Pulmonary artery endothelial cell (primary cell): ENCODE measurements at regions not wholly inside any gene's neighbourhood (a gene's known extent, or its start where the extent isn't known, plus 50 kb on each side); places are given as distances from the start of the nearest gene placed in this dataset.
"Not testable (repeated sequence)": the region's sequence is repeated elsewhere in the genome, so short reads cannot be mapped to it uniquely, and the experiment has no call there.

Source experiments
- DNase-seq: peaks from one replicate; pipeline ENCODE4 v3.0.0-alpha.2; 2011; ENCODE audit warnings: low read depth, low spot score

DNA sequence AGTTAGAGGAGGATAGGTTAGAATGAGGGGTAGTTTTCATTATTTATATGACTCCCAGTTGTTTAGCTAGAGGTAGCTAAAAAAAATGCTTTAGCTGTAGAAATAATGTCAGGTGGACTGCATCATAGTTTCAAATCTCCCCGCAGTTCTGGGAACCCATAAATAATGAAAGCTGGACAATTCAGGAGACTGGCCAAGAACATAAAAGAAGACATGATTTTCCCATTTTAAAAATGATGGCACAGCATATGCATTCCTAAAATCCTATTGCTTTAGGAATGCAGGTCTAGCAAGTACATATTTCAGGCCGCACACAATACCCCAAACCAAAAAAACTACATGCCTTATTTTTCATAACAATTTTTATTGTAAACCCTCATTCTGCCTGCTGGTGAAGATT lies 143.3 kb downstream of the CTH start:
- DNase-seq: no peak

DNA sequence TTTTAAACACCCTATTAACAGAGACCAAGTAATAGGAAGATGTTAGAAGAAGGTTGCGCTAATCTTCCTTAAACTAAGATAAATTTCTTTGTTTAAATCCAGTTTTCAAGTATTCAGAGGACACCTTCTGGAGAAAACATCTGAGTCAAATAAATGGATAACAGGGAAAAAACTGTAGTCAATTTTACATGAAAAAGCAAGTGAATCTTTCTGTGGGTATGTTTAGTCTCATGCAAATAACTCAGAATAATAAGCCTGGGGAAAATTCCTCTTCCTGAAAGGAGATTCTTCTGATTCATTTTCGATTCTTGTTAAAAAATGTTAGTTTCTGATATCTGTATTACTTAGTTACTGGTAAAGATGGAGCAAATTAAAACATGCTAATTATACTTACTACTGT lies 145.5 kb downstream of the CTH start:
- no peak for DNase-seq

DNA sequence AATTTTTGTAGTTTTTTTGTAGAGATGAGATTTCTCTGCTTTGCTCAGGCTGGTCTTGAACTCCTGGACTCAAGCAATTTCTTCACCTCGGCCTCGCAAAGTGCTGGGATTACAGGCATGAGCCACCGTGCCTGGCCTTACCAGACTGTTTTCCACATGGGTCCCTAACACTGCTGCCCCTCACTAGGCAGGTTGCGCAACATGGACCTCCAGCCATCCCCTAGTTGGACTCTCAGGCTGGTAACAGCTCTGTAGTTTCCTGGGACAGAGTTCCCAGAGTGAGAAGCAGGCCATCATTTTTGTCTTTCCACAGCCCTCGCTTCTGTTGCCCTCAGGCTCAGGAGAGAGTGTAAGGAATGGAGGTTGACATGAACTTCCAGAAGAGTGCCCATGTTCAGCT lies 156.1 kb downstream of the CTH start:
- DNase-seq: no peak

DNA sequence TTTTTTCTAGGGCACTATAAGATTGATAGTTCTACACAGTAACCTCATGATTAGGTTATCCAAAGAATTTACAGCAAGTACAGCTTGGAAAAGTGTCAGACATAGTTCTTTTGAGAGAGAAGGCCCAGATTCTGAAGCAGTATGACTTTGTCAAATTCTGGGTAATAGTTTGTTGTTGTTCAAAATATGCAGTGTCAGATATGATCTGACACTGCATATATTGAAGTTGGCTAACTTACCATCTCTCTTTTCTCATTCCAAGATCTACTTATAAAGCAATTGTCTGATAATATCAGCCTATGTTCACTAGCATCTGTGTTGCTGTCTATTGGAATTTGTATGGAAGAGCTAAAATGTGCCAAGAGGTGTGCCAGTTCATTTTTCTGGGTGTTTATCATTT lies 160.1 kb downstream of the CTH start:
- DNase-seq: no peak

DNA sequence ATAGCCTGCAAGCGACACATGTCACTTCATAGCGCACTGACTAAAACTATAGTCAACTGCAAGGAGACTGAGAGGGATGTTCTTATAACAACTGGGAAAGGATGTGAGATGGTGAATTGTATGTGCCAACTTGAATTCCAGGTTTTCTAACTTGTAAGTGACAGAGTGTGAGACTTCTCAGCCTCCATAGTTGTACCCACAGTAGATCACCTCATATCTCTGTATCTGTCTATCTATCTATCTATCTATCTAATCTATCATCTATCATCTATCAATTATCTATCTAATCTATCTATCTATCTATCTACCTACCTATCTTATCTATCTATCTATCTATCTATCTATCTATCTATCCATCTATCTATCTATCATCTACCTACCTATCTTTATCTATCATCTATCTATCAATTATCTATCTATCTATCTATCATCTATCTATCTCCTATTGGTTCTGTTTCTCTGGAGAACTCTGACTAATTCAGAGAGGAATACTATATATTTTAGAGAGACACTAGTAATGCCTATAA lies 162.3 kb downstream of the CTH start:
- no peak for DNase-seq

DNA sequence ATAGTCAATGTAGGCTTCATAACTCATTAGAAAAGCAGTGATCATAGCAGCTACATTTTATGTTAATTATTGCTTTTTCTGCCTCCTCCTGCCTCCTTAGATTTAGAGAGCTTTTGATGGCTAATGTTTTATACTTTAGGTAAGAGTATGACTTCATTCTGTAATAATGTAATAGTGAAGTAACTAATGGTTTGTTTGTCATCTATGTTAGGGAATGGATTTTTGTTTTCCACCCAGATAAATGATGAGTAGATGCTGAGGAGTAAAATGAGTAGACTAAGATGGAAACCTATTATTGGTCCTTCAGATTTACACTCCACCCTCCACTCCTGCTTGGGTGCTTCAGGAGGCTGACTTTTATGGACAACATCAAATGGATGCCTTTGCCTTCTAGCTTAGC lies 170.6 kb downstream of the CTH start:
- DNase-seq: no peak

DNA sequence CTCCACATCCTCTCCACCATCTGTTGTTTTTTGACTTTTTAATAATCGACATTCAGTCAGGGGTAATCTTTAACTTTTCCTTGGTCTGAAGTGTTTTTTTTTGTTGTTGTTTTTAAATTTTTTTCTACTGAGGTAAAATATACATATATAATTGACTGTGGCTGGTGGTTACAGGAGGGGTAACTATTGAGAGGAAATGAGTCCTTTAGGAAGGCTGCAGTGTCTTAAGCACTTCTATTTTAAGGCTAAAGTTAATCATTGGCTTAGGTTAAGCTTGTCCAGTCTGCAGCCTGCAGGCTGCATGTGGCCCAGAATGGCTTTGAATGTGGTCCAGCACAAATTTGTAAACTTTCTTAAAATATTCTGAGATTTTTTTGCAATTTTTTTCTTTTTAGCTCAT lies 172.5 kb downstream of the CTH start:
- DNase-seq: no peak

DNA sequence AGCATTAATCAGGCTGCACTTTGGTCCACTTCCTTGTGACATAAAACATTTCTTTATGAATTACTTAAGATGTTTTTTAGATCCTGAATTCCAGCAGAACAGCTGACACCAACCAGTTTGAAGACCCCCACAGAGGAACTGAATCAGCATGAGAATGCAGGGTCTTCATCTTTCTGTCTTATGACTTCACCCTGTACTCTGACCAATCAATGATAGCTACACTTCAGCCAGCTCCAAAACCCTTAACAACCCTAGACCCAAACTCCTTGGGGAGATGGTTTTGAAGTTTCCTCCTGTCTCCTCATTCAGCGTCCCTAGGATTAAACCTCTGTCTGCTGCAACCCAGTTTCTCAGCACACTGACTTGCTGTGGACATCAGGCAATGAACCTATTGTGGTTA lies 175.0 kb downstream of the CTH start:
- no peak for DNase-seq

DNA sequence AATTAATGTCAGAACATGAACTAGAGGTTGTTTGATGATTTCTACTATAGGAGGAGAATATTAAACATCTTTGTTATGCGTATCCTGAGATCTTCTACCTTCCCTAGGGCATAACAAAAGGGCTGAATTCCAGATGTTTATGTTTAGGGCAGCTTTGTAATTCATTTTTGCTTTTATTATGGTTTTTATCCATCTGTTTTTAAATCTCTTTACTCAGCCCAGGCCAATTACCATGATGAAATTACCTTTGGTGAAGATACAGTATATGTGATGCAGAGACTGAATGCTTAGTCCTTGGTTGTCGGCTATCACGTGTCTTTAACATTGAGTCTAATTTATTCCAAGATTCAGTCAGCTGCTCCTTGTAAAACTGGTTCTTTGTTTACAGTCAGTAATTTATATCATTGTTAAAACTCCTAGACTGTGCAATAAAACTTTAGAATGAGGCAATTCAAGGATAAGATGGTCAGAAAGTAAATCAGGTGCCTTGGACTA lies 176.9 kb downstream of the CTH start:
- DNase-seq: no peak

- DNase-seq: not testable (repeated sequence)
Observed at GRCh38 chr1:70593551-70593950, 182.5 kb downstream of the CTH start.

DNA sequence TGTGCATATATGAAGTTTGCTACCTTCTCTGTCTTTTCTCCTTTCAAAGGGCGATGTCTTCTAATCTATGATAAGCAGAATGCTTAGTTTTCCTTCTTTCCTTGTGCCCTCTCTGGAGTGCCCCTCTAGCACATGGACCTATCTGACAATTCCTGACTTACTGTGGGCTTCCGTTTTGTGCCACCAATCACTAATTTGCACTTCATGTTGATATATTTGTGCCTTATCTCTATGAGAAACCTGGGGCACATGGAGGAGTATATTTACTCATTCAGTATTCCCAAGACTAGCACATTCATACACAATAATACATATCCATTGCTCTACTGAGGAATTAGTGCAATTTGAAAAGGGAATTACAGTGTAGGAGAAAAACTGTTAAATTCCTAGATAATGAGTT lies 197.7 kb downstream of the CTH start:
- DNase-seq: no peak

DNA sequence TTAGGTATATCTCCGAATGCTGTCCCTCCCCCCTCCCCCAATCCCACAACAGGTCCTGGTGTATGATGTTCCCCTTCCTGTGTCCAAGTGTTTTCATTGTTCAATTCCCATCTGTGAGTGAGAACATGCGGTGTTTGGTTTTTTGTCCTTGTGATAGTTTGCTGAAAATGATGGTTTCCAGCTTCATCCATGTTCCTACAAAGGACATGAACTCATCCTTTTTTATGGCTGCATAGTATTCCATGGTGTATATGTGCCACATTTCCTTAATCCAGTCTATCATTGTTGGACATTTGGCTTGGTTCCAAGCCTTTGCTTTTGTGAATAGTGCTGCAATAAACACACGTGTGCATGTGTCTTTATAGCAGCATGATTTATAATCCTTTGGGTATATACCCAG lies 199.1 kb downstream of the CTH start:
- DNase-seq: not testable (repeated sequence)

DNA sequence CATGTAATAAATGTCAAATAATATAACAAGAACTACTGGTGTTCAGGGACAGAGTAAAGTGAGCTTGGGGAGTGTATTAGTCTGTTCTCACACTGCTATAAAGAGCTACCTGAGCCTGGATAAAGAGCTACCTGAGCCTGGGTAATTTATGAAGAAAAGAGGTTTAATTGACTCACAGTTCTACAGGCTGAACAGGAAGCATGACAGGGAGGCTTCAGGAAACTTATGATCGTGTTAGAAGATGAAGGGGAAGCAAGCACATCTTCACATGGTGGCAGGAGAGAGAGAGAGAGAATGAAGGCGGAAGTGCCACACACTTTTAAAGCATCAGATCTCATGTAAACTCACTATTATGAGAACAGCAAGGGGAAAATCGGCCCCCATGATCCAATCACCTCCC lies 205.9 kb downstream of the CTH start:
- no peak for DNase-seq

DNA sequence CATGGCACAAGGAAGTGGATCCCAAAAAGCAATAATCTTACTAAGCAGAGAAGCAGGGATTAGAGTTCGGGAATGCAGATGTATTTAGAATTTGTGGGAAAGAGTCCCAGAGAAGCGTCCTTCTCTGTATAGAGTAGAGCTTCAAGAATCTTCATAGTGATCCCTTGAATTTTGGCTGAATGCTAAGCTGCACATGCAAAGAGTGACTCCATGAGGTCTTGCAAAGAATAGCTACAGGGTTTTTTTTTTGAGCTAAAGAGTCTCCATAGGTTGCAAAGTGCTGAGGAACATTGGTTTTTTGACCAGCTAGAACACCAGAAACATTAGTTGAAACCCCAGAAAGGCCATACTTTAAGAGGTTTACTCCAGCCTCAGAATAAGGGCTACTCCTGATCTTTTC lies 206.7 kb downstream of the CTH start:
- DNase-seq: no peak

- no peak for DNase-seq
Observed at GRCh38 chr1:70627910-70628309, 216.8 kb downstream of the CTH start.

- DNase-seq: no peak
Observed at GRCh38 chr1:70628973-70629372, 217.9 kb downstream of the CTH start.

DNA sequence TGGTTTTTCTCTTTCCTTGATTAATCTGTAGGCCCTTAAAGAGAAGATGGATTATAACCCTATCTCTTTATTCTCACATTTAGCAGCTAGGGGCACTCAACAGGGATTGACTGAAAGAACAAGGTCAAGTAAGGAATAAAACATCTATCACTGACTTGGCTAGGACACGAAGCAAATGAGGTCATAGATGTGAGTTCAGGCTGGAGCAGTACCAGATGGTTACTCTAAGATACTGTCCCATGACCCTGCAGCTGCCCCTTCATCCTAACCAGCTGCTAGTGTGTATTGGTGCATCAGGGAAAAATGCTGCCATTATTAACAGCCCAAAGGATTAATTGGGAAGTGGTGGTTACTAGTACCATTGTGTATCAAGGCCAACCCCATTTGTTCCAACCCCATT lies 221.9 kb downstream of the CTH start:
- DNase-seq: no peak

DNA sequence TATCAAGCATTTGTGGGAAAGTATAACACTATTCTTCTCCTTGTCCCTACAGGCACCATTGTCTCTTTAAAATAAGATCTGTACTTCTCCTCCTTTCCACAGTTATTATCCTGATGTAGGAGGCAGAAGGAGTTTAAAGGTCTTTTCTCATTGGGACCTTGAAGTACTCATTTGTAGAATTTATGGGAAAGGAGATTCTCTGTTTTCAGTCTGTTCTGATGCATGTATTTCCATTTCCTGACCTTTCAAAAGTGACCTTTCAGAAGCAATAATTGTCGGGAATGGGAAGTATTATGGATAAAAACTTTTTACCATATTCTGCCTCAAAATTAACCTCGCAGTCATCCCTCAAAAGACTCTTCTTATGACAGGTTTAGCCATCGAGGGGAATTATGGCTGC lies 224.8 kb downstream of the CTH start:
- DNase-seq: no peak

DNA sequence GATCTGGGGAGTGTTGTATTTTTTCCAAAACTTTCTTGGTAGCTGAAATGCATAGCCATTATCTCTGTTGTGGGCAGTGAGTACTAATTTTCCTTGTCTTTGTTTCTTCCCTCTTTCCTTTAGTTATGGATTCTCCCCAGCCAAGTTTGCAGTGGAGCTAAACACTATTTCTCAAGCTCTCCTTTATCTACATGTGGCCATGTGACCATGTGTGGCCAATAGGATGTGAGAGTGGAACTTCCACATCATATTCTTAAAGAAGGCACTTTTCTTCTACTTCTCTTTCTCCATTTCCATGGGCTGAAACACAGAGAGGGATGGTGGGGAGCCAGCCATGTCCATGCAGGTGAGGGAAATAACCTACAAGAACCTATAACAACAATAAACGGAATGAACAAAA lies 230.8 kb downstream of the CTH start:
- no peak for DNase-seq

- DNase-seq: no peak
Observed at GRCh38 chr1:70656361-70656760, 245.3 kb downstream of the CTH start.

DNA sequence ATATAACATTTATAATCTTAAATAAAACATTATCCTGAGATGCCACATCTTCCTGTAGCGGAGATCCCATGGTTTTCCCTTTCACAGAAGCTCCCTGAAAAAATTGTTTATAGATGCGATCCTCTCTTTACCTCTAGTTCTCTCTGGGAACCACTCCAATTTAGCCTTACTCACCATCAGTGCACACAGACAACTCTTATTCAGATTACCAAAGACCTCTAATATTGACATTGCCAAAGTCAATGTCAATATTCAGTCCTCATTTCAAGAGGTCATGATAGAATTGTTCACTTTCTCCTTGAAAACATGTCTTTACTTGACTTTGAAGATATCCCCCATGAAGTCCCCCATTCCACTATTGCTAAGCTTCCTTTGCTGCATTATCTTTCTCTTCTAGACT lies 248.8 kb downstream of the CTH start:
- DNase-seq: no peak

- no peak for DNase-seq
Observed at GRCh38 chr1:70666381-70667140, 255.5 kb downstream of the CTH start.

DNA sequence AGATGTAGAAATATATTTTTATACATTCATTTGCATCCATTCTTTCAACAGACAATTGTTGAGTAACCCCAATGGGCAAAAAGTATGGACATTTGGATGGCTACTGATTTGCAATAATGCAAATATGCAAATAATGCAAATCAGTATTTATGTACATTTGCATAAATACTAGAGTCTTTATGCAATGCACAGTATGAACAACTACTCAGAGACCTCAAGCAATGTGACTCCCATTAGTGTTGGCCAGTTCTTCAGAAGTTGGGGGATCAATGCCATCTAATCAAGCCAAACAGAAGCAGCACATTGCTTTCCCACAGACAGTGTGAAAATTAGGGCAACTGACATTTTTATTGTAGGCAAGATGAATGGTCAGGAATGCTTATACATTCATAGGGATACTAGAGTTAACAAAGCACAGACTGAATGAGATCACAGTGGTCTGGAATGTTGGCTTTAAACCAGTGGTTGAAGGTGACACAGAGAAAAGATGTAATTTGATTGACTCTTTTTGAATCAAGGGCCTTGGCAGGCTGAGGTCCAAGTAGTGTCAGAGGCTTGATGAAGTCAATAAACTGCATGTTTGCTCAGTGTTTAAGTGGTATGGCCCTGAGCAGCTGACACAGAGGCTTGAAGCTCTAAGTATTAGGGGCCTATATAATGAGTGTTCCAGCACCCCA lies 256.6 kb downstream of the CTH start:
- no peak for DNase-seq
